ENCODE measurements at regions not wholly inside any gene's neighbourhood (a gene's known extent, or its start where the extent isn't known, plus 50 kb on each side); places are given as distances from the start of the nearest gene placed in this dataset.

DNA sequence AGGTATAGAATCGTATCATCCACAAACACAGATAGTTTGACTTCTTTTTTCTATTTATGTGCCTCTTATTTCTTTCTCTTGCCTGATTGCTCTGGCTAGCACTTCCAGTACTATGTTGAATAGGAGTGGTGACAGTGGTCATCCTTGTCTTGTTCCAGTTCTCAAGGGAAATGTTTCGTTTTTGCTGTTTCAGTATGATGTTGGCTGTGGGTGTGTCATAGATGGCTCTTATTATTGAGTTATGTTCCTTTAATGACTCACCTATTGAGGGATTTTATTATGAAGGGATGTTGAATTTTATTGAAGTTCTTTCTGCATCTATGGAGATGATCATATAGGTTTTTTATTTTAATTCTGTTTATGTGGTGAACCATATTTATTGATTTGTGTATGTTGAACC is 70.3 kb downstream of the ENC1 start:
- CTCF ChIA-PET (ENCODE audit: partially characterized antibody) = interaction anchor here (0.7 to 0.8 kb wide), 2 partner anchors 22 to 311 kb away, joined by 3 to 4 read pairs; no protein-coding TSS in a partner anchor
- Histone ChIP-seq H3K4me3 (ENCODE audit: extremely low read depth in 1 of 4, insufficient read depth in 2 of 4, low read depth in 3 of 4, low read length in 4 of 4) (no peak overlapping the region), H2BK120ac (replicated peaks; ENCODE audit: low read depth, low read length) (no peak overlapping the region), H3K27me3 (replicated peaks in 1 of 4; ENCODE audit: control insufficient read depth in 3 of 4, extremely low read depth in 1 of 4, insufficient read depth in 3 of 4, low read length in 3 of 4) (no peaks in the 10 kb centered on the region), H3K79me1 (ENCODE audit: low read depth, low read length) (no peaks in the 10 kb centered on the region), H3K14ac (ENCODE audit: insufficient read length) (no peak overlapping the region), H3K9me3 (ENCODE audit: insufficient read depth in 2 of 2, low read depth in 1 of 2, low read length in 1 of 2) (no peaks in the 10 kb centered on the region), H3K27ac (ENCODE audit: low read depth, low read length) (no peak overlapping the region), H3K23me2 (ENCODE audit: low read depth, low read length) (no peaks in the 10 kb centered on the region), H3K79me2 (ENCODE audit: control insufficient read depth in 1 of 2, insufficient read depth in 2 of 2, low read length in 2 of 2) (no peaks in the 10 kb centered on the region), H3K4ac (replicated peaks; ENCODE audit: insufficient read length, low read depth, low read length) (no peak overlapping the region), H4K8ac (ENCODE audit: extremely low read depth, insufficient read depth, low read length) (no peak overlapping the region), H4K91ac (replicated peaks; ENCODE audit: insufficient read length, low read length) (no peak overlapping the region), H2BK5ac (ENCODE audit: low read depth, low read length) (no peak overlapping the region), H3K56ac (replicated peaks; ENCODE audit: insufficient read length, low read depth, low read length) (no peak overlapping the region), H4K5ac (ENCODE audit: insufficient read length, low read depth, low read length) (no peak overlapping the region), H3K4me2 (ENCODE audit: insufficient read depth in 1 of 2, low read depth in 2 of 2, low read length in 2 of 2) (no peak overlapping the region), H3K36me3 (ENCODE audit: control insufficient read depth in 2 of 4, insufficient read depth in 4 of 4, low read length in 3 of 4) (no peaks in the 10 kb centered on the region), H3K18ac (ENCODE audit: extremely low read depth, low read length) (no peak overlapping the region), H3K23ac (ENCODE audit: insufficient read length) (no peak overlapping the region), H2BK12ac (ENCODE audit: low read depth, low read length) (no peak overlapping the region), H2BK20ac (ENCODE audit: low read length) (no peak overlapping the region), H2AFZ (ENCODE audit: low read length) (no peak overlapping the region), H4K20me1 (replicated peaks in 1 of 2; ENCODE audit: control insufficient read depth in 1 of 2, insufficient read depth in 2 of 2, low read length in 2 of 2) (no peaks in the 10 kb centered on the region), H2AK5ac (ENCODE audit: low read depth, low read length) (no peak overlapping the region), H3K9ac (replicated peaks in 1 of 4; ENCODE audit: extremely low read depth in 1 of 4, low read depth in 3 of 4, low read length in 3 of 4) (no peak overlapping the region), H2BK15ac (ENCODE audit: low read length) (no peak overlapping the region), H3K4me1 (replicated peaks in 1 of 4; ENCODE audit: control insufficient read depth in 3 of 4, insufficient read depth in 4 of 4, low read length in 3 of 4) (no peaks in the 10 kb centered on the region)
- POLR2A ChIA-PET (ENCODE audit: partially characterized antibody) = no interaction called here
- no peak for FAIRE-seq
- WGBS, 2 experiments (ENCODE audit: extremely low coverage in 1 of 2, insufficient coverage in 1 of 2, insufficient read length in 1 of 2, insufficient replicate concordance in 2 of 2, low coverage in 1 of 2, low lambda C conversion rate in 2 of 2, missing lambda C conversion rate in 1 of 2) = 79% methylated on average over 2 of the region's 2 CpGs; no CpG with 5 or more reads in 1 of the 2 experiments
- no peak for DNase-seq (ENCODE audit: low read depth in 1 of 2, low spot score in 2 of 2)
- TF ChIP-seq CHD1 (IDR thresholded peaks at IDR 0.05; ENCODE audit: low read depth, low read length) (no peak), ZNF274 (IDR thresholded peaks at IDR 0.05; ENCODE audit: borderline replicate concordance, extremely low read depth, low read length) (no peak), KDM1A (IDR thresholded peaks at IDR 0.05; ENCODE audit: borderline replicate concordance, low read length) (no peak), TCF12 (IDR thresholded peaks at IDR 0.05; ENCODE audit: low read depth, low read length) (no peak), MAFK (IDR thresholded peaks at IDR 0.05; ENCODE audit: low read depth, low read length) (no peak), BACH1 (IDR thresholded peaks at IDR 0.05; ENCODE audit: low read length) (no peak), POU5F1 (IDR thresholded peaks at IDR 0.05; ENCODE audit: low read depth, low read length) (no peak), CBX8 (IDR thresholded peaks at IDR 0.05; ENCODE audit: borderline replicate concordance, low read depth, low read length) (no peak), BRCA1 (IDR thresholded peaks at IDR 0.05; ENCODE audit: low read depth, low read length) (no peak), NRF1 (IDR thresholded peaks at IDR 0.05; ENCODE audit: low read depth, low read length) (no peak), PHF8 (conservative IDR thresholded peaks at IDR 0.05; ENCODE audit: low read depth, low read length) (no peak)
- TF ChIP-seq, protein P1, sequence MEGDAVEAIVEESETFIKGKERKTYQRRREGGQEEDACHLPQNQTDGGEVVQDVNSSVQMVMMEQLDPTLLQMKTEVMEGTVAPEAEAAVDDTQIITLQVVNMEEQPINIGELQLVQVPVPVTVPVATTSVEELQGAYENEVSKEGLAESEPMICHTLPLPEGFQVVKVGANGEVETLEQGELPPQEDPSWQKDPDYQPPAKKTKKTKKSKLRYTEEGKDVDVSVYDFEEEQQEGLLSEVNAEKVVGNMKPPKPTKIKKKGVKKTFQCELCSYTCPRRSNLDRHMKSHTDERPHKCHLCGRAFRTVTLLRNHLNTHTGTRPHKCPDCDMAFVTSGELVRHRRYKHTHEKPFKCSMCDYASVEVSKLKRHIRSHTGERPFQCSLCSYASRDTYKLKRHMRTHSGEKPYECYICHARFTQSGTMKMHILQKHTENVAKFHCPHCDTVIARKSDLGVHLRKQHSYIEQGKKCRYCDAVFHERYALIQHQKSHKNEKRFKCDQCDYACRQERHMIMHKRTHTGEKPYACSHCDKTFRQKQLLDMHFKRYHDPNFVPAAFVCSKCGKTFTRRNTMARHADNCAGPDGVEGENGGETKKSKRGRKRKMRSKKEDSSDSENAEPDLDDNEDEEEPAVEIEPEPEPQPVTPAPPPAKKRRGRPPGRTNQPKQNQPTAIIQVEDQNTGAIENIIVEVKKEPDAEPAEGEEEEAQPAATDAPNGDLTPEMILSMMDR (IDR thresholded peaks at IDR 0.05; ENCODE audit: control extremely low read depth in 1 of 3, insufficient read depth in 1 of 3, low read depth in 1 of 3, low read length in 3 of 3) = no peak
- TF ChIP-seq, protein P2, sequence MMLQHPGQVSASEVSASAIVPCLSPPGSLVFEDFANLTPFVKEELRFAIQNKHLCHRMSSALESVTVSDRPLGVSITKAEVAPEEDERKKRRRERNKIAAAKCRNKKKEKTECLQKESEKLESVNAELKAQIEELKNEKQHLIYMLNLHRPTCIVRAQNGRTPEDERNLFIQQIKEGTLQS (IDR thresholded peaks at IDR 0.05; ENCODE audit: insufficient read depth, low read depth, low read length) = no peak
